Breast epithelium (tissue), 4 donors: ENCODE measurements at regions not wholly inside any gene's neighbourhood (a gene's known extent, or its start where the extent isn't known, plus 50 kb on each side); places are given as distances from the start of the nearest gene placed in this dataset.

Source experiments
- DNase-seq, 2 donors: peaks; one replicate each; pipeline ENCODE4 v3.0.0-alpha.2; 2019; ENCODE audit warnings: low spot score in 2 of 2
- H3K27ac ChIP-seq, 2 donors: fragments of 200-600 bp; sonication (generic) in 1 of 2; one replicate each; pipeline ENCODE4 v1.5.1; 2016 to 2019; ENCODE audit warnings: mild to moderate bottlenecking in 1 of 2
- H3K27me3 ChIP-seq, 2 donors: fragments of 200-600 bp; sonication (generic) in 1 of 2; one replicate each; pipeline versions ENCODE4 v1.5.1 to v1.6.0; 2017 to 2019; ENCODE audit warnings: control low read depth in 1 of 2, mild to moderate bottlenecking in 1 of 2
- H3K36me3 ChIP-seq: fragments of 200-600 bp; one replicate; pipeline ENCODE4 v1.5.1; 2019
- H3K4me1 ChIP-seq, 2 donors: fragments of 200-600 bp; sonication (generic); one replicate each; pipeline ENCODE4 v1.5.1; 2016 to 2019; ENCODE audit warnings: control low read depth in 1 of 2
- H3K4me3 ChIP-seq, 3 donors: fragments of 200-600 bp; sonication (generic); 1 replicate in 2 of 3; 2 replicates in 1 of 3; pipeline ENCODE4 v1.5.1; 2016 to 2019; ENCODE audit warnings: mild to moderate bottlenecking in 3 of 3, moderate library complexity in 2 of 3
- H3K9me3 ChIP-seq, 2 donors: fragments of 200-600 bp; sonication (generic) in 1 of 2; one replicate each; pipeline ENCODE4 v1.5.1; 2016 to 2019; ENCODE audit warnings: control low read depth in 1 of 2
- CTCF ChIP-seq, 3 donors: fragments of 450-650 bp; IDR thresholded peaks; one replicate each; pipeline ENCODE4 v1.5.1; 2016 to 2017; ENCODE audit warnings: antibody characterized with exemption in 3 of 3, mild to moderate bottlenecking in 3 of 3, moderate library complexity in 3 of 3
- POLR2A ChIP-seq: fragments of 450-650 bp; IDR thresholded peaks from one replicate; pipeline ENCODE4 v1.6.1; 2016; ENCODE audit warnings: antibody characterized with exemption, mild to moderate bottlenecking, moderate library complexity
- POLR2AphosphoS5 ChIP-seq, 3 donors: sonication (generic); formaldehyde crosslinking; IDR thresholded peaks; one replicate each; pipeline ENCODE4 v1.6.1; 2017; ENCODE audit warnings: antibody characterized with exemption in 3 of 3
- intact Hi-C: fragments of 100-400 bp; cut with DNase I; formaldehyde crosslinking; loops from one replicate; pipeline ENCODE4 v1.15.1; 2023; ENCODE audit warnings: low total_unique reads

- intact Hi-C loops = no loop called here
- TF ChIP-seq CTCF (IDR thresholded peaks at IDR 0.05) = no peak
- TF ChIP-seq POLR2A = no peak
- no peak for TF ChIP-seq POLR2AphosphoS5 (IDR thresholded peaks at IDR 0.05)
Observed at GRCh38 chr5:158283397-158283796, 424.5 kb upstream of the CLINT1 start.

GRCh38 chr5:158278216-158278925, 419.4 kb upstream of the CLINT1 start:
- intact Hi-C loops = no loop called here

More at GRCh38 chr5:158283397-158283796, 424.5 kb upstream of the CLINT1 start:
- H3K36me3 ChIP-seq = no peaks in the 10 kb centered on the region
- no peak overlapping the region for H3K4me3 ChIP-seq
- no peaks in the 10 kb centered on the region for H3K4me1 ChIP-seq
- no peaks in the 10 kb centered on the region for H3K27me3 ChIP-seq
- no peak for DNase-seq
- H3K9me3 ChIP-seq = no peaks in the 10 kb centered on the region
- no peak overlapping the region for H3K27ac ChIP-seq

GRCh38 chr5:158277276-158277675, 418.3 kb upstream of the CLINT1 start:
- intact Hi-C loops = no loop called here
- TF ChIP-seq POLR2AphosphoS5 (IDR thresholded peaks at IDR 0.05) (no peak), POLR2A (no peak), CTCF (IDR thresholded peaks at IDR 0.05) (no peak)
- H3K4me3 ChIP-seq = no peak overlapping the region
- no peaks in the 10 kb centered on the region for H3K27me3 ChIP-seq
- no peaks in the 10 kb centered on the region for H3K9me3 ChIP-seq
- H3K4me1 ChIP-seq = no peaks in the 10 kb centered on the region
- DNase-seq = no peak
- H3K27ac ChIP-seq = no peak overlapping the region
- no peaks in the 10 kb centered on the region for H3K36me3 ChIP-seq

More at GRCh38 chr5:158278216-158278925, 419.4 kb upstream of the CLINT1 start:
- Histone ChIP-seq H3K36me3 (no peaks in the 10 kb centered on the region), H3K4me3 (no peak overlapping the region), H3K27me3 (no peaks in the 10 kb centered on the region), H3K27ac (no peak overlapping the region), H3K4me1 (no peaks in the 10 kb centered on the region), H3K9me3 (no peaks in the 10 kb centered on the region)
- TF ChIP-seq POLR2A (no peak), POLR2AphosphoS5 (IDR thresholded peaks at IDR 0.05) (no peak), CTCF (IDR thresholded peaks at IDR 0.05) (no peak)
- no peak for DNase-seq

GRCh38 chr5:158276692-158277091, 417.7 kb upstream of the CLINT1 start:
- intact Hi-C loops = no loop called here
- Histone ChIP-seq H3K4me3 (no peak overlapping the region), H3K27ac (no peak overlapping the region), H3K36me3 (no peaks in the 10 kb centered on the region), H3K4me1 (no peaks in the 10 kb centered on the region), H3K9me3 (no peaks in the 10 kb centered on the region), H3K27me3 (no peaks in the 10 kb centered on the region)
- no peak for DNase-seq
- no peak for TF ChIP-seq CTCF (IDR thresholded peaks at IDR 0.05)
- TF ChIP-seq POLR2A = no peak
- TF ChIP-seq POLR2AphosphoS5 (IDR thresholded peaks at IDR 0.05) = no peak

GRCh38 chr5:158275511-158275910, 416.6 kb upstream of the CLINT1 start:
- TF ChIP-seq POLR2AphosphoS5 (IDR thresholded peaks at IDR 0.05) (no peak), POLR2A (no peak), CTCF (IDR thresholded peaks at IDR 0.05) (no peak)
- Histone ChIP-seq H3K9me3 (no peaks in the 10 kb centered on the region), H3K27me3 (no peaks in the 10 kb centered on the region), H3K27ac (no peak overlapping the region), H3K4me1 (no peaks in the 10 kb centered on the region), H3K4me3 (no peak overlapping the region), H3K36me3 (no peaks in the 10 kb centered on the region)
- no peak for DNase-seq
- intact Hi-C loops = no loop called here
